Smooth muscle cell (in vitro differentiated cells): ENCODE measurements at regions not wholly inside any gene's neighbourhood (a gene's known extent, or its start where the extent isn't known, plus 50 kb on each side); places are given as distances from the start of the nearest gene placed in this dataset.

Experiments used
- DNase-seq: peaks from one replicate; lab custom pipeline; 2025; ENCODE audit not compliant: unreplicated experiment; lab: John Stamatoyannopoulos, UW
- H2AFZ ChIP-seq: fragments of 200-600 bp; sonication (generic); 2 replicates; pipeline ENCODE4 v1.6.0; 2016; ENCODE audit warnings: antibody characterized with exemption, low read depth, mild to moderate bottlenecking
- H3F3A ChIP-seq: fragments of 200-600 bp; sonication (generic); 2 replicates; pipeline ENCODE4 v1.6.0; 2017; ENCODE audit warnings: antibody characterized with exemption, low read depth
- H3K27ac ChIP-seq: fragments of 200-600 bp; sonication (generic); 2 replicates; pipeline ENCODE4 v1.5.1; 2016; ENCODE audit warnings: low read depth, mild to moderate bottlenecking
- H3K27me3 ChIP-seq: fragments of 200-600 bp; sonication (generic); 2 replicates; pipeline ENCODE4 v1.6.1; 2016; ENCODE audit warnings: low read depth, mild to moderate bottlenecking
- H3K36me3 ChIP-seq: fragments of 200-600 bp; sonication (generic); 2 replicates; pipeline ENCODE4 v1.5.1; 2016; ENCODE audit warnings: low read depth
- H3K4me1 ChIP-seq: fragments of 200-600 bp; sonication (generic); 2 replicates; pipeline ENCODE4 v1.5.1; 2016; ENCODE audit warnings: low read depth
- H3K4me2 ChIP-seq: fragments of 200-600 bp; sonication (generic); 2 replicates; pipeline ENCODE4 v1.6.0; 2016; ENCODE audit warnings: mild to moderate bottlenecking
- H3K4me3 ChIP-seq: fragments of 200-600 bp; sonication (generic); 2 replicates; pipeline ENCODE4 v1.5.1; 2016; ENCODE audit warnings: mild to moderate bottlenecking
- H3K79me2 ChIP-seq: fragments of 200-600 bp; sonication (generic); 2 replicates; pipeline ENCODE4 v1.6.0; 2016; ENCODE audit warnings: low read depth, mild to moderate bottlenecking
- H3K9ac ChIP-seq: fragments of 200-600 bp; sonication (generic); 2 replicates; pipeline ENCODE4 v1.6.0; 2016; ENCODE audit warnings: low read depth
- H3K9me3 ChIP-seq: fragments of 200-600 bp; sonication (generic); replicated peaks from 2 replicates; pipeline ENCODE4 v1.5.1; 2016; ENCODE audit warnings: low read depth
- H4K20me1 ChIP-seq: fragments of 200-600 bp; sonication (generic); 2 replicates; pipeline ENCODE4 v1.6.0; 2016; ENCODE audit warnings: low read depth
- WGBS: methylation state at CpG from one replicate; pipeline ENCODE4 v1.1.7; 2016; ENCODE audit warnings: low lambda C conversion rate; 5-methylcytosine and 5-hydroxymethylcytosine counted together
- TF ChIP-seq, protein P1 (sequence below): fragments of 200-600 bp; sonication (generic); IDR thresholded peaks from 2 replicates; pipeline ENCODE4 v1.5.1; 2017; ENCODE audit warnings: borderline replicate concordance, mild to moderate bottlenecking, antibody characterized with exemption; ENCODE audit not compliant: insufficient read depth, poor library complexity, severe bottlenecking

DNA sequence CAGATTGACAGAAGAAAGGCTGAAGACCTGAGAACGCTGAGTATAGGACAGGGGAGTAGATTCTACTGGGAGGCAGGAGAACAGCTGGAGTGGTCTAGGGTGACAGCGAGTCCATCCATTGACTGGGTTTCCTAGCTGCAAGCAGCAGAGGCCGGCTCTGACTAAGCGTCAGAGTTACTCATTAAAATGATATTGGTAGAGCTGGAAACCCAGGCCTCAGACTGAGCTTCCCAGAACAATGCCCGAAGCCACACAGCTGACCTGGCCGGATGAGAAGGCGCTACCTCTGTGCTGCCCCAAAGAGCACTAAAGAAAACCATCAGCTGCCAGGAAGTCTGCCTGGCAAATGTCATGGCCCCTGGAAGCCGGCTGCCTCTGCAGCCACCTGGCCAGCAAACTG is 78.5 kb upstream of the FZD10 start:
- no peak overlapping the region for H3K9ac ChIP-seq
- H3K9me3 ChIP-seq = no peaks in the 10 kb centered on the region
- H3K4me1 ChIP-seq = peaks cover 11% of the 10 kb centered on the region
- no peak overlapping the region for H3K27ac ChIP-seq
- WGBS = 61% methylated on average over 8 of the region's 8 CpGs
- no peak for DNase-seq
- no peak overlapping the region for H2AFZ ChIP-seq
- no peak overlapping the region for H3K4me3 ChIP-seq
- no peak overlapping the region for H3K4me2 ChIP-seq
- no peaks in the 10 kb centered on the region for H3K36me3 ChIP-seq
- no peaks in the 10 kb centered on the region for H3K79me2 ChIP-seq
- no peaks in the 10 kb centered on the region for H3K27me3 ChIP-seq
- no peaks in the 10 kb centered on the region for H4K20me1 ChIP-seq
- TF ChIP-seq, protein P1, sequence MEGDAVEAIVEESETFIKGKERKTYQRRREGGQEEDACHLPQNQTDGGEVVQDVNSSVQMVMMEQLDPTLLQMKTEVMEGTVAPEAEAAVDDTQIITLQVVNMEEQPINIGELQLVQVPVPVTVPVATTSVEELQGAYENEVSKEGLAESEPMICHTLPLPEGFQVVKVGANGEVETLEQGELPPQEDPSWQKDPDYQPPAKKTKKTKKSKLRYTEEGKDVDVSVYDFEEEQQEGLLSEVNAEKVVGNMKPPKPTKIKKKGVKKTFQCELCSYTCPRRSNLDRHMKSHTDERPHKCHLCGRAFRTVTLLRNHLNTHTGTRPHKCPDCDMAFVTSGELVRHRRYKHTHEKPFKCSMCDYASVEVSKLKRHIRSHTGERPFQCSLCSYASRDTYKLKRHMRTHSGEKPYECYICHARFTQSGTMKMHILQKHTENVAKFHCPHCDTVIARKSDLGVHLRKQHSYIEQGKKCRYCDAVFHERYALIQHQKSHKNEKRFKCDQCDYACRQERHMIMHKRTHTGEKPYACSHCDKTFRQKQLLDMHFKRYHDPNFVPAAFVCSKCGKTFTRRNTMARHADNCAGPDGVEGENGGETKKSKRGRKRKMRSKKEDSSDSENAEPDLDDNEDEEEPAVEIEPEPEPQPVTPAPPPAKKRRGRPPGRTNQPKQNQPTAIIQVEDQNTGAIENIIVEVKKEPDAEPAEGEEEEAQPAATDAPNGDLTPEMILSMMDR = no peak
- no peaks in the 10 kb centered on the region for H3F3A ChIP-seq

DNA sequence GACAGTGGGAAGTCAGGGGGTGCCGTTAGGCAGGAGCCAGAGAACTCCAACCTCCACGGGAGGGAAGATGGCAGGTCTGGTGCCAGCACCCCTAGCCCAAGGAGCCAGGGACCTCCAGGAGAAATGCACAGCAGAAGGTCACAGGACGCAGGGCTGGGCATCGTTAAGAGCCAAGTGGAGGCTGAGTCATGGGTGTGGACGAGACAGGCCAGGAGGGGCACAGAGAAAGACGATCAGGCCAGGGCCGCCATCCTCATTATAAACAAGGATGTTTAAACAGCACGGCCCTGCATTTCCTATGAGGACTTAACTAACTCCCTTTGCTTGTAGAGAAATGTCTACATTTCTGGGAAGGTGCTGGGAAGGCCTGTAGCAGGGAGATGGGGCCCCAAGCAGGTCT is 77.9 kb upstream of the FZD10 start:
- Histone ChIP-seq H3K4me1 (peaks cover 11% of the 10 kb centered on the region), H3K9me3 (no peaks in the 10 kb centered on the region), H3K4me3 (no peak overlapping the region), H3K4me2 (no peak overlapping the region), H3F3A (no peaks in the 10 kb centered on the region), H3K79me2 (no peaks in the 10 kb centered on the region), H3K36me3 (no peaks in the 10 kb centered on the region), H3K27me3 (no peaks in the 10 kb centered on the region), H4K20me1 (no peaks in the 10 kb centered on the region), H3K27ac (no peak overlapping the region), H3K9ac (no peak overlapping the region), H2AFZ (no peak overlapping the region)
- DNase-seq = no peak
- TF ChIP-seq, protein P1 = no peak
- 70% methylated on average over 8 of the region's 8 CpGs for WGBS

DNA sequence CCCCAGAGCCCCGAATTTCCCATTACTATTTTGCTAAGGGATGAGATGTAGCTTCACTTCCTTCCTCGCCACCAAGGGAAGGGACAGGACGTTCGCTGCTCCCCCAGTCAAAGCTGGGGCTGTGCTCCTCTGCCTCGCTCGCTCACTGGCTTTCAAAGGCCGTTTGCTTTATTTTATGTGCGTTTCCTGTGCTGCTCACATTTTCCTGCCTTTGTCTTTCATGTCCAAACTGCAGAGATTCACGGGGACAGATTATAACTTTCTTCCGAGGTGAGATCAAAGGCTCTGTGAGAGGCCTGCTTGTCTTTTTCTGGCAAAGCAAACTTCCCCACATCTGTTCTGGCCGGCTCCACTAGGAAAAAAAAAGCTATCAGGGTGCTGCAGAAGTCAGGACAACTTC is 76.0 kb upstream of the FZD10 start:
- no peak overlapping the region for H3K4me2 ChIP-seq
- H3K9ac ChIP-seq = no peak overlapping the region
- no peak overlapping the region for H3K27ac ChIP-seq
- no peaks in the 10 kb centered on the region for H3K79me2 ChIP-seq
- H3K27me3 ChIP-seq = no peaks in the 10 kb centered on the region
- H3K36me3 ChIP-seq = no peaks in the 10 kb centered on the region
- no peaks in the 10 kb centered on the region for H3K9me3 ChIP-seq
- 40% methylated on average over 11 of the region's 11 CpGs for WGBS
- peaks cover 9% of the 10 kb centered on the region for H3K4me1 ChIP-seq
- no peak for DNase-seq
- no peak overlapping the region for H3K4me3 ChIP-seq
- H4K20me1 ChIP-seq = no peaks in the 10 kb centered on the region
- H3F3A ChIP-seq = no peaks in the 10 kb centered on the region
- TF ChIP-seq, protein P1 = no peak
- peak overlapping the region; percentile 49 for H2AFZ ChIP-seq

DNA sequence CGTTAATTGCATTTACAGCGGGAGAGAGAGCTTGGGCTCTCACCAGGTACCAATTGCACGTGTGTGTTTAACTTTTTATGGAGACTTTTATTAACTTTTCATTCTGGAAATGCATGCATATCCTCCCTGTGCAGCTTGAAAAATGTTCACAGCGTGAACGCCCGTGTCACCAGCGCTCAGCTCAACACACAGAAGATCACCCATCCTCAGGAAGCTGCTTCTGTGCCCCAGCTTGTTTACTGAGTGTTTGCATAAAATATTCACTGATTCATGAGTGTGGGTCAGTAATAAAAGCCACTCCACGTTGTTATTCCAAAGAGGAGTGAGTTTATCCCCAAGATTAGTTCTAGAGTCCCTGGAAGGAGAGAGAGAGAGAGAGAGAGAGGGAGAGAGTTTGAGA is 75.5 kb upstream of the FZD10 start:
- Histone ChIP-seq H4K20me1 (no peaks in the 10 kb centered on the region), H3K36me3 (no peaks in the 10 kb centered on the region), H3K27me3 (no peaks in the 10 kb centered on the region), H3K4me2 (no peak overlapping the region), H3K4me1 (peaks cover 4% of the 10 kb centered on the region), H3K27ac (no peak overlapping the region), H3K9ac (no peak overlapping the region), H3K79me2 (no peaks in the 10 kb centered on the region), H2AFZ (no peak overlapping the region), H3F3A (no peaks in the 10 kb centered on the region), H3K4me3 (no peak overlapping the region), H3K9me3 (no peaks in the 10 kb centered on the region)
- no peak for DNase-seq
- 59% methylated on average over 8 of the region's 8 CpGs for WGBS
- TF ChIP-seq, protein P1 = no peak
